GM12878 (cell line): ENCODE measurements at regions not wholly inside any gene's neighbourhood (a gene's known extent, or its start where the extent isn't known, plus 50 kb on each side); places are given as distances from the start of the nearest gene placed in this dataset.

ENCODE experiments used
- ATAC-seq: fragments of 200-7000 bp; cut with Tn5 transposase; 3 replicates; pipeline ENCODE4 v1.9.1; 2020; ENCODE audit warnings: mild to moderate bottlenecking, moderate library complexity
- BruUV-seq: library from RNA; stranded (reverse); fragments of 400-500 nt; replicated peaks from 2 replicates; lab custom pipeline; 2021; lab: Mats Ljungman, UMichigan
- CTCF ChIA-PET: fragments of 300-600 bp; sonication (Branson Sonifier 250); formaldehyde crosslinking; extraction: SDS; loops from one replicate; lab custom pipeline; 2021; ENCODE audit warnings: inconsistent platforms; lab: Yijun Ruan, JAX
- POLR2A ChIA-PET: fragments of 350-600 bp; formaldehyde crosslinking; extraction: SDS; loops from one replicate; lab custom pipeline; 2021; ENCODE audit warnings: inconsistent platforms; lab: Charles Lee
- RAD21 ChIA-PET: fragments of 300-600 bp; sonication (Branson Sonifier 250); formaldehyde crosslinking; loops from one replicate; lab custom pipeline; 2023; ENCODE audit warnings: antibody characterized with exemption; ENCODE audit not compliant: unreplicated experiment; lab: Charles Lee
- SMC1A ChIA-PET: fragments of 300-600 bp; sonication (Branson Sonifier 250); formaldehyde crosslinking; loops from one replicate; lab custom pipeline; 2023; ENCODE audit not compliant: unreplicated experiment, uncharacterized antibody; lab: Charles Lee
- DNase-seq: peaks from one replicate; pipeline ENCODE4 v3.0.0-alpha.2; 2011; ENCODE audit warnings: low read depth, low spot score
- FAIRE-seq: peaks from 3 replicates; lab custom pipeline; 2011; peaks lifted over from hg19 to GRCh38; lab: Jason Lieb, UNC
- H2AFZ ChIP-seq: 2 replicates; pipeline ENCODE4 v1.6.0; 2011; ENCODE audit warnings: low read depth, low read length, control low read depth; ENCODE audit not compliant: control insufficient read depth
- H3K27ac ChIP-seq: 2 replicates; pipeline ENCODE4 v1.5.1; 2011; ENCODE audit warnings: control low read depth; ENCODE audit not compliant: control insufficient read depth, insufficient read depth
- H3K27me3 ChIP-seq, 2 experiments: replicated peaks in 1 of 2; 2 replicates each; pipeline versions ENCODE4 v1.6.0 to v1.6.1; 2011; ENCODE audit warnings: low read length in 1 of 2; ENCODE audit not compliant: control insufficient read depth in 2 of 2, insufficient read depth in 2 of 2
- H3K36me3 ChIP-seq, 2 experiments: 2 replicates each; pipeline ENCODE4 v1.5.1; 2011; ENCODE audit warnings: low read length in 1 of 2; ENCODE audit not compliant: control insufficient read depth in 2 of 2, insufficient read depth in 2 of 2
- H3K4me1 ChIP-seq: 2 replicates; pipeline ENCODE4 v1.6.1; 2011; ENCODE audit warnings: mild to moderate bottlenecking, low read length, moderate library complexity, mixed read lengths; ENCODE audit not compliant: control insufficient read depth, insufficient read depth
- H3K4me2 ChIP-seq: 2 replicates; pipeline ENCODE4 v1.6.0; 2011; ENCODE audit warnings: control low read depth; ENCODE audit not compliant: control insufficient read depth, insufficient read depth
- H3K4me3 ChIP-seq: fragments of 200-600 bp; sonication (generic); 2 replicates; pipeline ENCODE4 v1.5.1; 2016
- H3K79me2 ChIP-seq: 2 replicates; pipeline ENCODE4 v1.6.0; 2011; ENCODE audit warnings: low read length; ENCODE audit not compliant: control insufficient read depth, insufficient read depth
- H3K9ac ChIP-seq: 2 replicates; pipeline ENCODE4 v1.8.0; 2011; ENCODE audit warnings: low read length, control low read depth, mixed read lengths; ENCODE audit not compliant: control insufficient read depth, insufficient read depth
- H3K9me3 ChIP-seq: replicated peaks from 3 replicates; pipeline ENCODE4 v1.5.1; 2011; ENCODE audit warnings: mild to moderate bottlenecking, low read length; ENCODE audit not compliant: control insufficient read depth, insufficient read depth
- H4K20me1 ChIP-seq: 2 replicates; pipeline ENCODE4 v1.6.0; 2011; ENCODE audit not compliant: control insufficient read depth, insufficient read depth
- FOXK2 ChIP-seq: fragments of 450-650 bp; IDR thresholded peaks from 2 replicates; pipeline ENCODE4 v1.6.1; 2017; ENCODE audit warnings: mild to moderate bottlenecking, moderate library complexity
- FOXM1 ChIP-seq: IDR thresholded peaks from 2 replicates; pipeline ENCODE4 v1.6.1; 2012; ENCODE audit warnings: low read depth, mild to moderate bottlenecking, inconsistent platforms, low read length, moderate library complexity
- HDAC6 ChIP-seq: fragments of 200-600 bp; sonication (generic); IDR thresholded peaks from one replicate; pipeline ENCODE4 v1.8.0; 2017; ENCODE audit warnings: antibody characterized with exemption; ENCODE audit not compliant: unreplicated experiment
- HDGF ChIP-seq: fragments of 450-650 bp; IDR thresholded peaks from 2 replicates; pipeline ENCODE4 v1.6.1; 2016; ENCODE audit warnings: antibody characterized with exemption
- IKZF2 ChIP-seq, 2 experiments: fragments of 450-650 bp; IDR thresholded peaks; 2 replicates each; pipeline ENCODE4 v1.6.1; 2017; ENCODE audit warnings: mild to moderate bottlenecking in 2 of 2, moderate library complexity in 2 of 2
- JUND ChIP-seq: IDR thresholded peaks from 2 replicates; pipeline ENCODE4 v1.6.1; 2012; ENCODE audit warnings: low read depth, mild to moderate bottlenecking, low read length, improper control_type of control experiment, moderate library complexity
- MEF2A ChIP-seq: IDR thresholded peaks from 2 replicates; pipeline ENCODE4 v1.6.1; 2011; ENCODE audit warnings: low read depth, mild to moderate bottlenecking, low read length, moderate library complexity; ENCODE audit not compliant: insufficient read depth
- MEF2B ChIP-seq: fragments of 450-650 bp; IDR thresholded peaks from 2 replicates; pipeline ENCODE4 v1.6.1; 2018; ENCODE audit warnings: mild to moderate bottlenecking, moderate library complexity; ENCODE audit not compliant: partially characterized antibody, poor library complexity, severe bottlenecking
- PAX5 ChIP-seq: IDR thresholded peaks from 2 replicates; pipeline ENCODE4 v1.6.1; 2011; ENCODE audit warnings: low read depth, low read length, borderline replicate concordance
- POLR2A ChIP-seq: IDR thresholded peaks from 2 replicates; pipeline ENCODE4 v1.6.1; 2011; ENCODE audit warnings: low read depth, mild to moderate bottlenecking, low read length
- SREBF1 ChIP-seq: IDR thresholded peaks from 2 replicates; pipeline ENCODE4 v1.6.1; 2012; ENCODE audit warnings: mild to moderate bottlenecking, low read length
- SREBF2 ChIP-seq: IDR thresholded peaks from 2 replicates; pipeline ENCODE4 v1.6.1; 2012; ENCODE audit warnings: mild to moderate bottlenecking, low read length
- TARDBP ChIP-seq: IDR thresholded peaks from 2 replicates; pipeline ENCODE4 v1.6.1; 2016; ENCODE audit warnings: borderline replicate concordance
- in situ Hi-C: fragments of 300-500 bp; cut with MboI; formaldehyde crosslinking; loops from 9 replicates; pipeline ENCODE4 v1.14.3; 2018; ENCODE audit warnings: mixed read lengths
- intact Hi-C: fragments of 100-400 bp; cut with micrococcal nuclease; formaldehyde crosslinking; loops from one replicate; pipeline ENCODE4 v1.14.2; 2022; ENCODE audit not compliant: unreplicated experiment
- TF ChIP-seq, protein P1 (sequence below): fragments of 450-650 bp; IDR thresholded peaks from 2 replicates; pipeline ENCODE4 v1.6.1; 2016; ENCODE audit warnings: mild to moderate bottlenecking, moderate library complexity, borderline replicate concordance
- TF ChIP-seq, protein P2 (sequence below): IDR thresholded peaks from 2 replicates; pipeline ENCODE4 v1.6.1; 2012; ENCODE audit warnings: mild to moderate bottlenecking, low read depth, low read length
- TF ChIP-seq, protein P3 (sequence below): fragments of 450-650 bp; formaldehyde crosslinking; IDR thresholded peaks from 2 replicates; pipeline ENCODE4 v1.4.0; 2020; ENCODE audit warnings: mild to moderate bottlenecking, moderate library complexity

DNA sequence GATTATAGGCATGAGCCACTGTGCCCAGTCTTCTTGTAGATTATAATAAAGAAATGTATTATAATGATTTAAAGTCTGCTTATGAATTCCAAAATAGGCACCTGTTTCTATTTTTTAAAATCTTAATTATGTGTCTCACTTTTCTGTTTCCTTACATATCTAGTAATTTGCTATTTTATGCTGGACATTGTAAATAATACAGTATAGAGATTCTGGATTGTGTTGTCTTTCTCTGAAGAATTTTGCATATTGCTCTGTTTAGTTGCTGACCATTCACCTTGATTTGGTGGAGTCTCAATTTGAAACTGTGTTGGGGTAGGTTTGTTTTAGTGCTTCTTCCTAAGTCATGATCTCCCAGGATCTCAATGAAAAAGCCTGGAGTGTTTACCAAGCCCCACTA, 102.8 kb downstream of the C9orf50 start:
- ChIA-PET CTCF (no interaction called here), RAD21 (no interaction called here)
- in situ Hi-C loops, result no loop called here

More for the DNA sequence above, 102.8 kb downstream of the C9orf50 start:
- POLR2A ChIA-PET, result no interaction called here
- ATAC-seq (no peak), DNase-seq (no peak), FAIRE-seq (no peak)
- no peak overlapping the region for H3K4me2 ChIP-seq
- H3K4me3 ChIP-seq, result no peak overlapping the region
- H3K9ac ChIP-seq, result no peak overlapping the region
- no peaks in the 10 kb centered on the region for H4K20me1 ChIP-seq
- no peaks in the 10 kb centered on the region for H3K79me2 ChIP-seq
- SMC1A ChIA-PET, result no interaction called here
- H3K27me3 ChIP-seq, result no peaks in the 10 kb centered on the region
- no peaks in the 10 kb centered on the region for H3K36me3 ChIP-seq
- H3K4me1 ChIP-seq, result no peaks in the 10 kb centered on the region
- H3K9me3 ChIP-seq, result peaks cover 10% of the 10 kb centered on the region; the same call in 2 of the 3 replicates
- TF ChIP-seq, protein P1, sequence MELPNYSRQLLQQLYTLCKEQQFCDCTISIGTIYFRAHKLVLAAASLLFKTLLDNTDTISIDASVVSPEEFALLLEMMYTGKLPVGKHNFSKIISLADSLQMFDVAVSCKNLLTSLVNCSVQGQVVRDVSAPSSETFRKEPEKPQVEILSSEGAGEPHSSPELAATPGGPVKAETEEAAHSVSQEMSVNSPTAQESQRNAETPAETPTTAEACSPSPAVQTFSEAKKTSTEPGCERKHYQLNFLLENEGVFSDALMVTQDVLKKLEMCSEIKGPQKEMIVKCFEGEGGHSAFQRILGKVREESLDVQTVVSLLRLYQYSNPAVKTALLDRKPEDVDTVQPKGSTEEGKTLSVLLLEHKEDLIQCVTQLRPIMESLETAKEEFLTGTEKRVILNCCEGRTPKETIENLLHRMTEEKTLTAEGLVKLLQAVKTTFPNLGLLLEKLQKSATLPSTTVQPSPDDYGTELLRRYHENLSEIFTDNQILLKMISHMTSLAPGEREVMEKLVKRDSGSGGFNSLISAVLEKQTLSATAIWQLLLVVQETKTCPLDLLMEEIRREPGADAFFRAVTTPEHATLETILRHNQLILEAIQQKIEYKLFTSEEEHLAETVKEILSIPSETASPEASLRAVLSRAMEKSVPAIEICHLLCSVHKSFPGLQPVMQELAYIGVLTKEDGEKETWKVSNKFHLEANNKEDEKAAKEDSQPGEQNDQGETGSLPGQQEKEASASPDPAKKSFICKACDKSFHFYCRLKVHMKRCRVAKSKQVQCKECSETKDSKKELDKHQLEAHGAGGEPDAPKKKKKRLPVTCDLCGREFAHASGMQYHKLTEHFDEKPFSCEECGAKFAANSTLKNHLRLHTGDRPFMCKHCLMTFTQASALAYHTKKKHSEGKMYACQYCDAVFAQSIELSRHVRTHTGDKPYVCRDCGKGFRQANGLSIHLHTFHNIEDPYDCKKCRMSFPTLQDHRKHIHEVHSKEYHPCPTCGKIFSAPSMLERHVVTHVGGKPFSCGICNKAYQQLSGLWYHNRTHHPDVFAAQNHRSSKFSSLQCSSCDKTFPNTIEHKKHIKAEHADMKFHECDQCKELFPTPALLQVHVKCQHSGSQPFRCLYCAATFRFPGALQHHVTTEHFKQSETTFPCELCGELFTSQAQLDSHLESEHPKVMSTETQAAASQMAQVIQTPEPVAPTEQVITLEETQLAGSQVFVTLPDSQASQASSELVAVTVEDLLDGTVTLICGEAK, result no peak
- no peak for TF ChIP-seq MEF2B
- no peak for TF ChIP-seq TARDBP
- no peak for TF ChIP-seq HDGF
- TF ChIP-seq IKZF2 (IDR thresholded peaks at IDR 0.05), result no peak
- TF ChIP-seq HDAC6, result no peak
- TF ChIP-seq, protein P2, sequence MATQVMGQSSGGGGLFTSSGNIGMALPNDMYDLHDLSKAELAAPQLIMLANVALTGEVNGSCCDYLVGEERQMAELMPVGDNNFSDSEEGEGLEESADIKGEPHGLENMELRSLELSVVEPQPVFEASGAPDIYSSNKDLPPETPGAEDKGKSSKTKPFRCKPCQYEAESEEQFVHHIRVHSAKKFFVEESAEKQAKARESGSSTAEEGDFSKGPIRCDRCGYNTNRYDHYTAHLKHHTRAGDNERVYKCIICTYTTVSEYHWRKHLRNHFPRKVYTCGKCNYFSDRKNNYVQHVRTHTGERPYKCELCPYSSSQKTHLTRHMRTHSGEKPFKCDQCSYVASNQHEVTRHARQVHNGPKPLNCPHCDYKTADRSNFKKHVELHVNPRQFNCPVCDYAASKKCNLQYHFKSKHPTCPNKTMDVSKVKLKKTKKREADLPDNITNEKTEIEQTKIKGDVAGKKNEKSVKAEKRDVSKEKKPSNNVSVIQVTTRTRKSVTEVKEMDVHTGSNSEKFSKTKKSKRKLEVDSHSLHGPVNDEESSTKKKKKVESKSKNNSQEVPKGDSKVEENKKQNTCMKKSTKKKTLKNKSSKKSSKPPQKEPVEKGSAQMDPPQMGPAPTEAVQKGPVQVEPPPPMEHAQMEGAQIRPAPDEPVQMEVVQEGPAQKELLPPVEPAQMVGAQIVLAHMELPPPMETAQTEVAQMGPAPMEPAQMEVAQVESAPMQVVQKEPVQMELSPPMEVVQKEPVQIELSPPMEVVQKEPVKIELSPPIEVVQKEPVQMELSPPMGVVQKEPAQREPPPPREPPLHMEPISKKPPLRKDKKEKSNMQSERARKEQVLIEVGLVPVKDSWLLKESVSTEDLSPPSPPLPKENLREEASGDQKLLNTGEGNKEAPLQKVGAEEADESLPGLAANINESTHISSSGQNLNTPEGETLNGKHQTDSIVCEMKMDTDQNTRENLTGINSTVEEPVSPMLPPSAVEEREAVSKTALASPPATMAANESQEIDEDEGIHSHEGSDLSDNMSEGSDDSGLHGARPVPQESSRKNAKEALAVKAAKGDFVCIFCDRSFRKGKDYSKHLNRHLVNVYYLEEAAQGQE, result no peak
- TF ChIP-seq SREBF1, result no peak
- no peak for TF ChIP-seq FOXM1
- TF ChIP-seq FOXK2, result no peak
- TF ChIP-seq, protein P3, sequence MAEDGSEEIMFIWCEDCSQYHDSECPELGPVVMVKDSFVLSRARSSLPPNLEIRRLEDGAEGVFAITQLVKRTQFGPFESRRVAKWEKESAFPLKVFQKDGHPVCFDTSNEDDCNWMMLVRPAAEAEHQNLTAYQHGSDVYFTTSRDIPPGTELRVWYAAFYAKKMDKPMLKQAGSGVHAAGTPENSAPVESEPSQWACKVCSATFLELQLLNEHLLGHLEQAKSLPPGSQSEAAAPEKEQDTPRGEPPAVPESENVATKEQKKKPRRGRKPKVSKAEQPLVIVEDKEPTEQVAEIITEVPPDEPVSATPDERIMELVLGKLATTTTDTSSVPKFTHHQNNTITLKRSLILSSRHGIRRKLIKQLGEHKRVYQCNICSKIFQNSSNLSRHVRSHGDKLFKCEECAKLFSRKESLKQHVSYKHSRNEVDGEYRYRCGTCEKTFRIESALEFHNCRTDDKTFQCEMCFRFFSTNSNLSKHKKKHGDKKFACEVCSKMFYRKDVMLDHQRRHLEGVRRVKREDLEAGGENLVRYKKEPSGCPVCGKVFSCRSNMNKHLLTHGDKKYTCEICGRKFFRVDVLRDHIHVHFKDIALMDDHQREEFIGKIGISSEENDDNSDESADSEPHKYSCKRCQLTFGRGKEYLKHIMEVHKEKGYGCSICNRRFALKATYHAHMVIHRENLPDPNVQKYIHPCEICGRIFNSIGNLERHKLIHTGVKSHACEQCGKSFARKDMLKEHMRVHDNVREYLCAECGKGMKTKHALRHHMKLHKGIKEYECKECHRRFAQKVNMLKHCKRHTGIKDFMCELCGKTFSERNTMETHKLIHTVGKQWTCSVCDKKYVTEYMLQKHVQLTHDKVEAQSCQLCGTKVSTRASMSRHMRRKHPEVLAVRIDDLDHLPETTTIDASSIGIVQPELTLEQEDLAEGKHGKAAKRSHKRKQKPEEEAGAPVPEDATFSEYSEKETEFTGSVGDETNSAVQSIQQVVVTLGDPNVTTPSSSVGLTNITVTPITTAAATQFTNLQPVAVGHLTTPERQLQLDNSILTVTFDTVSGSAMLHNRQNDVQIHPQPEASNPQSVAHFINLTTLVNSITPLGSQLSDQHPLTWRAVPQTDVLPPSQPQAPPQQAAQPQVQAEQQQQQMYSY, result no peak
- TF ChIP-seq MEF2A, result no peak
- TF ChIP-seq PAX5, result no peak
- no peak for TF ChIP-seq JUND
- no peak for TF ChIP-seq SREBF2
- TF ChIP-seq POLR2A, result no peak
- no peak overlapping the region for H2AFZ ChIP-seq
- no TSS peak for BruUV-seq
- intact Hi-C loops, result no loop called here
- H3K27ac ChIP-seq, result no peak overlapping the region
